Eye (tissue), 1 donor: ENCODE measurements at regions not wholly inside any gene's neighbourhood (a gene's known extent, or its start where the extent isn't known, plus 50 kb on each side); places are given as distances from the start of the nearest gene placed in this dataset.
"Not testable (repeated sequence)": the region's sequence is repeated elsewhere in the genome, so short reads cannot be mapped to it uniquely, and the experiment has no call there.

Experiments
- DNase-seq: peaks from one replicate; pipeline ENCODE4 v3.0.0-alpha.2; 2015

DNA sequence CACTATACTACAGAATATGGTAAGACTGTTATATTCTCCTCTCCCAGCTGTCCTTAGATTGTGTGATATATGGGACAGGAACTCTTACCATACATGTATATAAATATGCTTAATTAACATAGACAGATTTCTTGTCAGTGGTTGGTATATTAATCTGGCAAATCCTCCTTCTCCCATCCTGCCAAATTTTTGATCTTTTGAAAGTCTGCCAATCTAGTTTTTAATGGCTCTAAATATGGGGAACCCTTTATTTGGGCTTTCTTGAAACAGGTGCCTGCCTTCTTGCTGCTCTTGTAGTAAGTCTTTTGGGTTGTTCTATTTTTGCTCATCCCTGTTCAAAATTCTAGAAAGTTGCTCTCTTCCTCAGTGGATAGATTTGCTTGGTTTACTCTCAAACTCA, 63.5 kb downstream of the SPATA31D1 start:
- DNase-seq: no peak

GRCh38 chr9:82054264-82055015, 65.9 kb downstream of the SPATA31D1 start:
- DNase-seq: no peak

GRCh38 chr9:82057805-82058204, 69.2 kb downstream of the SPATA31D1 start:
- DNase-seq: no peak

GRCh38 chr9:82061801-82062200, 73.2 kb downstream of the SPATA31D1 start:
- DNase-seq: not testable (repeated sequence)

DNA sequence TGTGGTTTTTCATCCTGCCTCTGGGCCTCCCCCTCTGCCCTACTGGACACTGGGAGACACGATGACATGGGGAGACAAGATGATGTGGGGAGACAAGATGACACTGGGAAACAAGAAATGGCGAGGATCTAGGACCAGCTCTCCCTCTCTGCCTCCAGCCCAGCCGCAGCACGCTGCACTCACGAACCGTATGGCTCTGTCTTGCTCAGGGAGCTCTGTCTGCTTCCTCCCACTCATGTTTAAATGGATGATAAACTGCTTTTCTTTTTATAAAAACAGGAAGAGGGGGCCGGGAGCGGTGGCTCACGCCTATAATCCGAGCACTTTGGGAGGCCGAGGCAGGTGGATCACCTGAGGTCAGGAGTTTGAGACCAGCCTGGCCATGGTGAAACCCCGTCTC, 73.7 kb downstream of the SPATA31D1 start:
- no peak for DNase-seq

DNA sequence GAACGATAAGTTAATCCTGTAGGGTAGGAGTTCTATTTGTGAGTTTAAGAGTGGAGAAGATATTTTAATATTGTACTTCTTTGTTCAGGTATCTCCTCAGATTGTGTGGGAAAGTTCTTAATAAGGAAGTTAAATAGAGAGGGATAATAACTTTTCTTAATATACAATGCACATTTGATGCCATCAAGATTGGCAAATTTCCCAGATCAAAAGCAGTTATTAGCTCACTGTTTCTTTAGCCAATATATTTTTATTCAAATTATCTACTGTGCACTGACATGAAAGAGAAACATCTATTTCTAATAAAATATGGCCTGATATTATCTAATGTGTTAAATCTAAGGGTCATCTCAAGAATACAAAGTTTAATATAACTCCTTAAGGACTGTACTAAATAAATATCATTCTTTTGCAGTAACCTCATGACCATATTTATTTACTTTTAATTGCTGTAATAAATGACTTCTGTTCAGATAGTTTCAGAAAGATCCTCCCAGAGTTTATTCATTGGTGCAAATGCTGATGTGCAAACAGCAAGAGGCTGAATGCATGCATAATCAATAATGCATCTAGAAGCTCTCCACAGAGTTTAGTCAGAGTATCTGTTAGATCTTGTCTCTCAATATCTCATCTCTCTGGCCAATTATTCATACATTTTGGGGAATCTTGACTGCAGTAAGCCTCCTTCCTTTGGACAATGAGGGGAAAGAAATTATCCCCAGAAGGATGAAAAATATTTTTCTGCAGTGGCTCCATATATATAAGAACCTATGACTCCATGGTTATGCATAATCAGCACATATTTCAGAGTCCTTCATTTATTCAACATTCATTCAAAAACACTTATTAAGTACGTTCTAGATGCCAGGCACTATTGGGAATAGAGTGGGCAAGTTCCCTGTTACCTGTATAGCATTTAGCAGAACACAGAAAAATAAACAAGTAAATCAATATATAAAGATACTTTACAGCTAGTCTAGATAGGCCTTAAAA, 85.3 kb downstream of the SPATA31D1 start:
- DNase-seq: no peak

- peak; percentile 25 for DNase-seq
These were observed 91.7 kb downstream of the SPATA31D1 start for GRCh38 chr9:82080265-82080664.

DNA sequence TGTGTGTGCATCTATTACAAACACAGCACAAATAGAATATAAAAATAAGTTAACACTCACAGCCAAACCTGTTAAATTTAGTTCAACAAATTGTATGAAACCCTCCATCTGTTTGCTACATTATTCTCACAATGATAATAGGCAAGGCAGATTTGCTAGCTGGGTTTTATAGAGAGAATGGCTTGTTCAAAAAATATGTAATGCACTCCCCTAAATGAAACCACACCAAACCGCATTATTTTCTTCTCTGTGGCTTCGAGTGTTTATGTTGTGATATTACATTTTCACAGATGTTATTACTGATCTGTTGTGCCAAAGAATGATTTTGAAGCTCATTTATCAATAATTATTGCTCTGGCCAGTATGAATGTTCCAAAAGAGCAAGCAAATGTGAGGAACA, 92.9 kb downstream of the SPATA31D1 start:
- DNase-seq: peak; percentile 7

DNA sequence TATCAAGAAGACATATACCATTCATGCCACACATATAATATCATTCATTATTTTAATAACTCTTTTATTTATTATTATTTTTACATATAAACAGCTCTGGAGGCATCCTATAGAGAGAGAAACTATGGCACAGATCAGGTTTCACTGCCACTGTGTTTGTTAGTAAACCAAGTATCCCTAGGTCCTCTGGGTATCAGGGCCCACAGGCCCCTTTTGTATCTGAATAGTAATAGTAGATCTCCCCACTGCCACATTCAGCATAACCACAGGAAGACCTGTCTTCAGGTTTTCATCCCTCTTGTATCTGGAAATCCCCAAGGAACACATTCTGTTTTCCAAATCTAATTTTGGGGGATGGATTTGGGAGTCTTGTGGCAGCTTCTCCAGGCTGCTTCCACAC, 94.0 kb downstream of the SPATA31D1 start:
- no peak for DNase-seq

GRCh38 chr9:82088591-82088990, 100.0 kb downstream of the SPATA31D1 start:
- DNase-seq: no peak

GRCh38 chr9:82090046-82090445, 101.5 kb downstream of the SPATA31D1 start:
- DNase-seq: no peak

DNA sequence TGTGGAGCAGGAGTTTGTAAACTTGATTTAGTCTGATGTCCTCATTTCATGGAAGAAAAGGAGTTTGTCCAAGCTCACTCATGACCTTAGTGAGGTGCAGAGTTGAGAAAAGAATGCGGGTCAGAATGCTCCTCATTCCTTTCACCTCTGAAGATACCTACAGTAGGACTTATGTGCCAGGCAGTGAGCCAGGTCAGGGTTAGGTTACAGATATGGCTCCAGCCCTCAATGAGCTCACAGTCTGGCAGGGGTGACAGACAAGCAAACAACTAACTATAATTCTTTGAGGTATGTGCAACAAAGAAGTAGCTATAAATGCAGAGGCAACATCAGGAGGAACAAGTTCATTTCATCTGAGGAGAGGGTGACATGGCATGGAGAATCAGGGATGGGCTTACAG, 102.5 kb downstream of the SPATA31D1 start:
- DNase-seq: no peak

GRCh38 chr9:82091610-82092009, 103.0 kb downstream of the SPATA31D1 start:
- no peak for DNase-seq

DNA sequence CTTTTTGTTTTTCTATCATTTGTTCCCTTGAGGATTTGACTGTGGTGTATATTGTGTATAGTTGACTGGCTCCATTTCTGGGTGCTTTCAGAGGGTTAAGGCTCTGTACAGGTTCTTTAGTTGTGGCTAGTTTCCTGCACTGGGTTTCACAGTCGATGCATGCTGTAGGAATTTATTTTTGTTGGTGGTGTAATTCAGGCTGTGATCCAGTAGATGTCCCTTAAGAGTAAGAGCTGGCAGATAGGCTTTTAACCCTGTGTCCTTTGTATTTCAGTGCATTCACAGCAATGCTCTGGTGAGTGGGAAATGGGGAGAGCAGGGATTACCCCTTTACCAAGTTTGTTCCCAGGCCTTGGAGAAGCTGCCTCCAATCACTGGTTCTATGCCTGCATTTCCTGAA, 112.9 kb downstream of the SPATA31D1 start:
- no peak for DNase-seq

DNA sequence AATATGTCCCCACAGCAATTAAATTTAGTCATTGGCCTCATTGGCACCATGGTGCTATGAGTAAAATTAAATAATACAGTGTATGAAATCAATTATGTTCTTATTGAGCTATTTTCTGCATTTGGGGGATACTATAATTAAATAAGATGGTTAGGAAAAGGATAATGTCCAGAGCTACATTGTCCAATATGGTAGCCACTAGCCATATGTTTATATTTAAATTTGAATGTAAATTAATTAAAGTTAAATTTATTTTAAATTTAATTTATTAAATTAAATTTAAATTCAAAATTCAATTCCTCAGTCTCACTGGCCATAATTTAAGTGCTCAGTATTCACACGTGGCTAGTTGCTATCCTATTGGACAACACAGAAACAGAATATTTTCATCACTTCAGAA, 115.7 kb downstream of the SPATA31D1 start:
- DNase-seq: no peak

- DNase-seq: no peak
These were observed 117.2 kb downstream of the SPATA31D1 start for GRCh38 chr9:82105729-82106128.

- no peak for DNase-seq
These were observed 118.0 kb downstream of the SPATA31D1 start for GRCh38 chr9:82106536-82106935.

- DNase-seq: no peak
These were observed 119.9 kb downstream of the SPATA31D1 start for GRCh38 chr9:82108474-82108873.

DNA sequence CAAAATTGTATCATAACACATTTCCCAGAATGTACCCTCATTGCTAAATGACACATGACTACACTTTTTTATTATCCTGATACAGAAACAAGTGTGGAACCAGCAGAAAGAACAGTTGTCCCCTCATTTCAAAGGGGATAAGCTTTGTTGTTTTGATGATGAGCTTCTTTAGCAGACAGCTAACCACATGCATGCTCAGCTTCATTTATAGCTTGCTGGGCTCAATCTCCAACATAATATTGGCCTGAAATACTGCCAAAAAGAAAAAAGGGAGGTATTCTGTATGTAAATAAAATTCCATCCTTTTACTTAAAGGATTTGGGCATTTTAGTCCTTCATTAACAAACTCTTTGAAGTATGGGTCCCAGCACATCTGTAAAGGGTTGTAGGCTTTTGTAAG, 120.4 kb downstream of the SPATA31D1 start:
- DNase-seq: peak; percentile 35

GRCh38 chr9:82109626-82110025, 121.1 kb downstream of the SPATA31D1 start:
- no peak for DNase-seq

DNA sequence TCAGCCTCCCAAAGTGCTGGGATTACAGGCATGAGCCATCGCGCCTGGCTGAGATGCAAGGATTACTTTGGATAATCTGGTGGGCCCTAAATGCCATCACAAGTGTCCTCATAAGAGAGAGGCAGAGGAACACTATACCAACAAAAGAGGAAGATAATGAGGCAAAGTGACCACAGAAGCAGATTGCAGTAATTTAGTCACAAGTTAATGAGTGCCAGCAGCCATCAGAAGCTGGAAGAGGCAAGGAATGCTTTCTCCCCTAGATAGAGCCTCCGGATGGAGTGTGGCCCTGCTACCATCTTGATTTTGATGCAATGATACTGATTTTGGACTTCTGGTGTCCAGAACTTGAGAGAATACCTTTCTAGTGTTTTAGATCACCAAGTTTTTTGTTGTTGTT, 122.3 kb downstream of the SPATA31D1 start:
- no peak for DNase-seq

DNA sequence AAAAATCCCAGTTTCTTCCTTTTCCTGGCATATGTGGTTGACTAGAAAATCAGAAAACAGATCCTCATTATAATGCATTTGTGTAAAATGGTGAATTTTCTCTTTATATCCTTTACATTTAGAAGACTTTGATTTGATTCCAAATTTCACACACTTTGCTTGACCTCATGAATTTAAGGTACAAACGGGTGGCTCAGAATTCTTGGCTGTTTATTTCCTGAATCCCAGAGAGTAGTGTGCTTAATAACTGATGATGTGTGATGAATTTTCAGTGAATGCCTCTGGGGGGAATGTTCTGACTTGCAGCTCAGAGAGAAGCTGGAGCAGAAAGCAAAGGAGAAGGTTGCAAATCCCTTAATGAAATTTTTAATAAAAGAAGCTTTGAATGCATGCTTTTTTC, 126.8 kb downstream of the SPATA31D1 start:
- peak; percentile 28 for DNase-seq

GRCh38 chr9:82115900-82116299, 127.3 kb downstream of the SPATA31D1 start:
- DNase-seq: no peak

- peak; percentile 47 for DNase-seq
These were observed 128.0 kb downstream of the SPATA31D1 start for GRCh38 chr9:82116556-82116955.
